Endothelial cell of umbilical vein (primary cell): ENCODE measurements at regions not wholly inside any gene's neighbourhood (a gene's known extent, or its start where the extent isn't known, plus 50 kb on each side); places are given as distances from the start of the nearest gene placed in this dataset.

ENCODE experiments used
- BruUV-seq: library from RNA; stranded (reverse); fragments of 400-500 nt; replicated peaks from 2 replicates; lab custom pipeline; 2021; lab: Mats Ljungman, UMichigan
- CTCF ChIA-PET: fragments of 300-600, 350-600 bp; sonication (Branson Sonifier 250); formaldehyde crosslinking; loops from one replicate; lab custom pipeline; 2021; ENCODE audit warnings: antibody characterized with exemption, inconsistent platforms; lab: Charles Lee
- POLR2A ChIA-PET: fragments of 300-600, 350-600 bp; sonication (Branson Sonifier 250); formaldehyde crosslinking; loops from one replicate; lab custom pipeline; 2021; ENCODE audit warnings: antibody characterized with exemption, inconsistent platforms; lab: Charles Lee
- DNase-seq: peaks from one replicate; pipeline ENCODE4 v3.0.0-alpha.2; 2011; ENCODE audit warnings: low read depth, low spot score
- FAIRE-seq: peaks from 2 replicates; lab custom pipeline; 2011; peaks lifted over from hg19 to GRCh38; lab: Jason Lieb, UNC
- H2AFZ ChIP-seq: 2 replicates; pipeline ENCODE4 v1.6.0; 2012; ENCODE audit warnings: low read depth, low read length, control low read depth, inconsistent platforms
- H3K27ac ChIP-seq: 2 replicates; pipeline ENCODE4 v1.5.1; 2011; ENCODE audit warnings: low read depth, mild to moderate bottlenecking, control low read depth, low read length, moderate library complexity; ENCODE audit not compliant: insufficient read depth
- H3K27me3 ChIP-seq, 2 experiments: 2 replicates each; pipeline versions ENCODE4 v1.6.0 to v1.6.1; 2011; ENCODE audit warnings: low read length in 2 of 2, mixed read lengths in 1 of 2; ENCODE audit not compliant: control insufficient read depth in 2 of 2, insufficient read depth in 2 of 2
- H3K36me3 ChIP-seq, 2 experiments: 2 replicates in 1 of 2; 3 replicates in 1 of 2; pipeline ENCODE4 v1.5.1; 2011; ENCODE audit warnings: low read length in 2 of 2, mild to moderate bottlenecking in 1 of 2, moderate library complexity in 1 of 2; ENCODE audit not compliant: control insufficient read depth in 2 of 2, insufficient read depth in 2 of 2; ENCODE audit errors: extremely low read depth in 1 of 2
- H3K4me1 ChIP-seq: 3 replicates; pipeline ENCODE4 v1.5.1; 2011; ENCODE audit warnings: mild to moderate bottlenecking, low read length; ENCODE audit not compliant: control insufficient read depth, insufficient read depth; ENCODE audit errors: extremely low read depth
- H3K4me2 ChIP-seq: 2 replicates; pipeline ENCODE4 v1.6.1; 2011; ENCODE audit warnings: low read length, control low read depth, mixed read lengths; ENCODE audit not compliant: insufficient read depth
- H3K4me3 ChIP-seq, 3 experiments: fragments of 200-600 bp in 1 of 3; sonication (generic), shearing (Covaris generic) in 1 of 3; replicated peaks in 1 of 3; 2 replicates each; pipeline ENCODE4 v1.5.1; 2011 to 2016; ENCODE audit warnings: control low read depth in 3 of 3, low read length in 3 of 3, mild to moderate bottlenecking in 2 of 3, inconsistent platforms in 1 of 3, low read depth in 1 of 3, moderate library complexity in 1 of 3; ENCODE audit not compliant: insufficient read depth in 1 of 3
- H3K79me2 ChIP-seq: 2 replicates; pipeline ENCODE4 v1.6.0; 2012; ENCODE audit warnings: low read length, inconsistent platforms; ENCODE audit not compliant: control insufficient read depth, insufficient read depth
- H3K9ac ChIP-seq: replicated peaks from 2 replicates; pipeline ENCODE3; 2011; ENCODE audit warnings: low read length, control low read depth; ENCODE audit not compliant: insufficient read depth; ENCODE audit errors: extremely low read depth
- H3K9me1 ChIP-seq: replicated peaks from 3 replicates; pipeline ENCODE4 v1.6.0; 2011; ENCODE audit warnings: mild to moderate bottlenecking, low read length; ENCODE audit not compliant: control insufficient read depth, insufficient read depth; ENCODE audit errors: extremely low read depth
- H3K9me3 ChIP-seq: replicated peaks from 2 replicates; pipeline ENCODE4 v1.5.1; 2012; ENCODE audit warnings: low read length, inconsistent platforms; ENCODE audit not compliant: control insufficient read depth, insufficient read depth
- H4K20me1 ChIP-seq: replicated peaks from 2 replicates; pipeline ENCODE3; 2011; ENCODE audit warnings: mild to moderate bottlenecking, low read length; ENCODE audit not compliant: control insufficient read depth, insufficient read depth; ENCODE audit errors: extremely low read depth
- EZH2 ChIP-seq: IDR thresholded peaks from 2 replicates; pipeline ENCODE4 v1.6.1; 2012; ENCODE audit warnings: borderline replicate concordance, low read depth, mild to moderate bottlenecking, moderate library complexity, low read length, inconsistent platforms; ENCODE audit not compliant: severe bottlenecking
- FOS ChIP-seq: IDR thresholded peaks from 2 replicates; pipeline ENCODE4 v1.6.1; 2011; ENCODE audit warnings: mild to moderate bottlenecking, low read length, moderate library complexity, borderline replicate concordance; ENCODE audit not compliant: insufficient read depth
- GATA2 ChIP-seq: IDR thresholded peaks from 2 replicates; pipeline ENCODE4 v1.7.0; 2011; ENCODE audit warnings: low read depth, mild to moderate bottlenecking, moderate library complexity, mixed read lengths, low read length; ENCODE audit not compliant: insufficient read length, insufficient read depth
- JUN ChIP-seq: IDR thresholded peaks from 2 replicates; pipeline ENCODE4 v1.6.1; 2011; ENCODE audit warnings: borderline replicate concordance, low read depth; ENCODE audit not compliant: insufficient read length, insufficient read depth
- MAX ChIP-seq: IDR thresholded peaks from 2 replicates; pipeline ENCODE4 v1.6.1; 2011; ENCODE audit not compliant: insufficient read depth, insufficient read length
- MYC ChIP-seq: IDR thresholded peaks from one replicate; pipeline ENCODE4 v1.6.1; 2011; ENCODE audit warnings: mild to moderate bottlenecking, low read depth, low read length
- POLR2A ChIP-seq: IDR thresholded peaks from 2 replicates; pipeline ENCODE4 v1.6.1; 2012; ENCODE audit warnings: low read depth, mild to moderate bottlenecking, control low read depth, low read length
- POLR2AphosphoS5 ChIP-seq: IDR thresholded peaks from 2 replicates; pipeline ENCODE4 v1.6.1; 2012; ENCODE audit warnings: low read depth, mild to moderate bottlenecking, control low read depth, low read length, moderate library complexity; ENCODE audit not compliant: insufficient read depth
- dilution Hi-C: fragments of 300-500 bp; cut with MboI; formaldehyde crosslinking; loops from one replicate; pipeline ENCODE4 v1.15.0; 2019; ENCODE audit warnings: low sequenced_read_pairs; ENCODE audit not compliant: extremely low pct_ligation_motif_present
- intact Hi-C: fragments of 100-400 bp; cut with micrococcal nuclease; formaldehyde crosslinking; loops from one replicate; pipeline ENCODE4 v1.10.0; 2022
- TF ChIP-seq, protein P1 (sequence below), 2 donors: IDR thresholded peaks; 1 replicate in 1 of 2; 2 replicates in 1 of 2; pipeline ENCODE4 v1.5.1; 2011; ENCODE audit warnings: low read length in 2 of 2, mild to moderate bottlenecking in 2 of 2, moderate library complexity in 2 of 2, control low read depth in 1 of 2, inconsistent platforms in 1 of 2, low read depth in 1 of 2; ENCODE audit not compliant: insufficient read depth in 1 of 2; ENCODE audit errors: extremely low read depth in 1 of 2

- Histone ChIP-seq H3K9me1 (no peaks in the 10 kb centered on the region), H3K4me2 (no peak overlapping the region), H3K4me3 (no peak overlapping the region), H3K27ac (no peak overlapping the region), H3K79me2 (no peaks in the 10 kb centered on the region), H3K9me3 (no peaks in the 10 kb centered on the region), H3K27me3 (peaks cover 2 to 6% of the 10 kb centered on the region in 2 experiments), H3K9ac (no peak overlapping the region), H4K20me1 (no peaks in the 10 kb centered on the region), H3K36me3 (no peaks in the 10 kb centered on the region), H2AFZ (no peak overlapping the region), H3K4me1 (no peaks in the 10 kb centered on the region)
- FAIRE-seq, result no peak
- intact Hi-C loops (no loop called here), dilution Hi-C loops (no loop called here)
- TF ChIP-seq FOS (no peak), POLR2A (no peak), JUN (no peak), POLR2AphosphoS5 (no peak), MAX (no peak), MYC (no peak), GATA2 (no peak), EZH2 (no peak)
- TF ChIP-seq, protein P1, sequence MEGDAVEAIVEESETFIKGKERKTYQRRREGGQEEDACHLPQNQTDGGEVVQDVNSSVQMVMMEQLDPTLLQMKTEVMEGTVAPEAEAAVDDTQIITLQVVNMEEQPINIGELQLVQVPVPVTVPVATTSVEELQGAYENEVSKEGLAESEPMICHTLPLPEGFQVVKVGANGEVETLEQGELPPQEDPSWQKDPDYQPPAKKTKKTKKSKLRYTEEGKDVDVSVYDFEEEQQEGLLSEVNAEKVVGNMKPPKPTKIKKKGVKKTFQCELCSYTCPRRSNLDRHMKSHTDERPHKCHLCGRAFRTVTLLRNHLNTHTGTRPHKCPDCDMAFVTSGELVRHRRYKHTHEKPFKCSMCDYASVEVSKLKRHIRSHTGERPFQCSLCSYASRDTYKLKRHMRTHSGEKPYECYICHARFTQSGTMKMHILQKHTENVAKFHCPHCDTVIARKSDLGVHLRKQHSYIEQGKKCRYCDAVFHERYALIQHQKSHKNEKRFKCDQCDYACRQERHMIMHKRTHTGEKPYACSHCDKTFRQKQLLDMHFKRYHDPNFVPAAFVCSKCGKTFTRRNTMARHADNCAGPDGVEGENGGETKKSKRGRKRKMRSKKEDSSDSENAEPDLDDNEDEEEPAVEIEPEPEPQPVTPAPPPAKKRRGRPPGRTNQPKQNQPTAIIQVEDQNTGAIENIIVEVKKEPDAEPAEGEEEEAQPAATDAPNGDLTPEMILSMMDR (IDR thresholded peaks at IDR 0.05; ENCODE audit: extremely low read depth in 1 of 2, insufficient read depth in 1 of 2, low read depth in 1 of 2, low read length in 2 of 2), result no peak
- no TSS peak for BruUV-seq
- no peak for DNase-seq
- POLR2A ChIA-PET, result no interaction called here
- CTCF ChIA-PET, result interaction anchor here (1.0 kb wide), 1 partner anchor 89 kb away, joined by 3 read pairs; no protein-coding TSS in a partner anchor
Observed at GRCh38 chr2:71834796-71835195, 312.9 kb downstream of the CYP26B1 start.
